Left ventricle myocardium superior (tissue), 1 donor: ENCODE measurements at regions not wholly inside any gene's neighbourhood (a gene's known extent, or its start where the extent isn't known, plus 50 kb on each side); places are given as distances from the start of the nearest gene placed in this dataset.

ENCODE experiments used
- ATAC-seq: fragments of 200-7000 bp; cut with Tn5 transposase; one replicate; pipeline ENCODE4 v1.9.1; 2020; ENCODE audit warnings: mild to moderate bottlenecking, moderate library complexity
- DNase-seq: peaks from one replicate; pipeline ENCODE4 v3.0.0-alpha.2; 2020
- intact Hi-C: fragments of 100-400 bp; cut with micrococcal nuclease; formaldehyde crosslinking; loops from one replicate; pipeline ENCODE4 v1.11.0; 2022
- donor health status: DM: no; HTN: yes; CAD: no; lungs with severe emphysema.

GRCh38 chr1:164272156-164272555 is 286.8 kb upstream of the PBX1 start:
- no peak for ATAC-seq
- DNase-seq, result no peak
- intact Hi-C loops, result no loop called here

GRCh38 chr1:164296172-164296571 is 262.8 kb upstream of the PBX1 start:
- intact Hi-C loops, result no loop called here
- peak; percentile 80 for ATAC-seq
- DNase-seq, result peak; percentile 53

GRCh38 chr1:164308101-164308500 is 250.9 kb upstream of the PBX1 start:
- ATAC-seq (no peak), DNase-seq (no peak)
- intact Hi-C loops, result no loop called here

GRCh38 chr1:164310166-164310565 is 248.8 kb upstream of the PBX1 start:
- no peak for DNase-seq
- ATAC-seq, result no peak
- intact Hi-C loops, result no loop called here

- ATAC-seq (no peak), DNase-seq (no peak)
- intact Hi-C loops, result no loop called here
These were observed 247.6 kb upstream of the PBX1 start for GRCh38 chr1:164311377-164311776.

GRCh38 chr1:164320790-164321731 is 237.9 kb upstream of the PBX1 start:
- DNase-seq, result peak; percentile 67
- peak; percentile 96 for ATAC-seq
- intact Hi-C loops, result no loop called here

- ATAC-seq (no peak), DNase-seq (no peak)
- intact Hi-C loops, result no loop called here
These were observed 233.2 kb upstream of the PBX1 start for GRCh38 chr1:164325786-164326185.

GRCh38 chr1:164333387-164333786 is 225.6 kb upstream of the PBX1 start:
- DNase-seq (no peak), ATAC-seq (no peak)
- intact Hi-C loops, result no loop called here

- intact Hi-C loops, result no loop called here
- ATAC-seq (no peak), DNase-seq (no peak)
These were observed 221.6 kb upstream of the PBX1 start for GRCh38 chr1:164337394-164337793.

- DNase-seq (no peak), ATAC-seq (no peak)
- intact Hi-C loops, result no loop called here
These were observed 221.1 kb upstream of the PBX1 start for GRCh38 chr1:164337885-164338284.

- intact Hi-C loops, result no loop called here
- no peak for DNase-seq
- ATAC-seq, result no peak
These were observed 215.8 kb upstream of the PBX1 start for GRCh38 chr1:164343189-164343588.

- intact Hi-C loops, result no loop called here
- ATAC-seq, result no peak
These were observed 211.0 kb upstream of the PBX1 start for GRCh38 chr1:164347980-164348379.

GRCh38 chr1:164356511-164356910 is 202.5 kb upstream of the PBX1 start:
- intact Hi-C loops, result no loop called here
- ATAC-seq, result no peak
- DNase-seq, result no peak

More at GRCh38 chr1:164347980-164348379, 211.0 kb upstream of the PBX1 start:
- no peak for DNase-seq

GRCh38 chr1:164360265-164360664 is 198.7 kb upstream of the PBX1 start:
- intact Hi-C loops, result no loop called here
- no peak for ATAC-seq

GRCh38 chr1:164361927-164362326 is 197.1 kb upstream of the PBX1 start:
- intact Hi-C loops, result no loop called here
- DNase-seq, result peak; percentile 55
- ATAC-seq, result peak; percentile 94

More at GRCh38 chr1:164360265-164360664, 198.7 kb upstream of the PBX1 start:
- DNase-seq, result no peak

GRCh38 chr1:164363980-164364379 is 195.0 kb upstream of the PBX1 start:
- intact Hi-C loops, result no loop called here
- ATAC-seq, result peak; percentile 81
- no peak for DNase-seq

- intact Hi-C loops, result no loop called here
These were observed 193.0 kb upstream of the PBX1 start for GRCh38 chr1:164366014-164366413.

GRCh38 chr1:164369698-164370365 is 189.2 kb upstream of the PBX1 start:
- ATAC-seq (peak; percentile 77), DNase-seq (peak; percentile 31)
- intact Hi-C loops, result no loop called here

More at GRCh38 chr1:164366014-164366413, 193.0 kb upstream of the PBX1 start:
- no peak for ATAC-seq
- no peak for DNase-seq

GRCh38 chr1:164380893-164381292 is 178.1 kb upstream of the PBX1 start:
- intact Hi-C loops, result no loop called here
- peak; percentile 41 for ATAC-seq
- no peak for DNase-seq

- intact Hi-C loops, result no loop called here
- ATAC-seq, result peak; percentile 91
- peak; percentile 33 for DNase-seq
These were observed 176.6 kb upstream of the PBX1 start for GRCh38 chr1:164382384-164382783.
